ENCODE measurements at regions not wholly inside any gene's neighbourhood (a gene's known extent, or its start where the extent isn't known, plus 50 kb on each side); places are given as distances from the start of the nearest gene placed in this dataset.
"Not testable (repeated sequence)": the region's sequence is repeated elsewhere in the genome, so short reads cannot be mapped to it uniquely, and the experiment has no call there.

DNA sequence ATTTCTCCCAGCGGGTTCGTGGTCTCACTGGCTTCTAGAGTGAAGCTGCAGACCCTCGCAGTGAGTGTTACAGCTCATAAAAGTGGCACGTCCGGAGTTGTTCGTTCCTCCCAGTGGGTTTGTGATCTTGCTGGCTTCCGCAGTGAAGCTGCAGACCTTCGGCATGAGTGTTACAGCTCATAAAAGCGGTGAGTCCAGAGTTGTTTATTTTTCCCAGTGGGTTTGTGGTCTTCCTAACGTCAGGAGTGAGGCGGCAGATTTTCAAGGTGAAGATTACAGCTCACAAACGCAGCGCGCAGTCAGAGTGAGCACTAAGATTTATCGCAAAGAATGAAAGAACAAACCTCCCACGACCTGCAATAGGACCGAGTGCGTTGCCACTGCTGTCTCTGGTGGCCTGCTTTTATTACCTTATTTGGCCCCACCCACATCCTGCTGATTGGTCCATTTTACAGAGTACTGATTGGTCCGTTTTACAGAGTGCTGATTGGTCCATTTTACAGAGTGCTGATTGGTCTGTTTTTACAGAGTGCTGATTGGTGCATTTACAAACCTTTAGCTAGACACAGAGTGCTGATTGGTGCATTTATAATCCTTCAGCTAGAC lies 90.0 kb upstream of the SHISA6 start:
- TF ChIP-seq EZH2 (IDR thresholded peaks at IDR 0.05; ENCODE audit: insufficient read depth, poor library complexity, severe bottlenecking); EZH2phosphoT487 (IDR thresholded peaks at IDR 0.05; ENCODE audit: insufficient read depth, low read depth): not testable (repeated sequence)

Measured in GM23248 (cell line).